Progenitor cell of endocrine pancreas (in vitro differentiated cells): ENCODE measurements at regions not wholly inside any gene's neighbourhood (a gene's known extent, or its start where the extent isn't known, plus 50 kb on each side); places are given as distances from the start of the nearest gene placed in this dataset.

Source experiments
- DNase-seq: peaks from one replicate; pipeline ENCODE4 v3.0.0; 2021; ENCODE audit warnings: low spot score; ENCODE audit not compliant: unreplicated experiment
- H3K27ac Mint-ChIP-seq: 2 replicates; pipeline ENCODE4 v1.8.0; 2021; ENCODE audit warnings: mild to moderate bottlenecking, moderate library complexity, mixed read lengths
- H3K27me3 Mint-ChIP-seq: 2 replicates; pipeline ENCODE4 v1.8.0; 2021; ENCODE audit warnings: mixed read lengths
- H3K36me3 Mint-ChIP-seq: 2 replicates; pipeline ENCODE4 v1.8.0; 2022; ENCODE audit warnings: mixed read lengths; ENCODE audit not compliant: insufficient read depth
- H3K4me1 Mint-ChIP-seq: 2 replicates; pipeline ENCODE4 v1.8.0; 2021; ENCODE audit warnings: low read depth, mixed read lengths
- H3K4me3 Mint-ChIP-seq: 2 replicates; pipeline ENCODE4 v1.8.0; 2021; ENCODE audit warnings: low read depth, mild to moderate bottlenecking, moderate library complexity, mixed read lengths
- H3K9me3 Mint-ChIP-seq: 2 replicates; pipeline ENCODE4 v1.8.0; 2021; ENCODE audit warnings: low read depth, mixed read lengths
- TF ChIP-seq, protein P1 (sequence below): fragments of 200-600 bp; sonication (generic); IDR thresholded peaks from one replicate; pipeline ENCODE4 v1.5.0; 2021; ENCODE audit warnings: antibody characterized with exemption, mild to moderate bottlenecking; ENCODE audit not compliant: unreplicated experiment

DNA sequence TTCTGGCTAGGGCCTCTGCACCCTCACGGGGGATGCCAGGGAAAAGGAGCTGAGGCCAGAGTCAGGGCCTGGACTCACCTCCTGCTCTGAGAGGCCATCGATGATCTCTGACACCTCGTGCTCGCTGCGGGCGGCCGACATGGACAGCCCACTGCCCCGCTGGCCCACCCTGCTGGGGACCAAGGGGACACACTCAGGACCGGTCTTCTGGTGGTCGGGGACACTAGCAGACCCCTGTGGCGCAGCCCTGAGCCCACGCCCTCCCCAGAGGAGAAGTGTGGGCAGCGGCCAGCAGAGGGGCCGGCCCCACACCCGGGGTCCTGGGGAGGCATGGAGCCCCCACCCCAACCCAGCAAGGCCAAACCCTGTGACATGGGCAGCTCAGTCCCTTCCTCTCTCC lies 134.6 kb downstream of the RFLNA start:
- Mint-ChIP-seq H3K4me3 (no peak overlapping the region), H3K4me1 (no peaks in the 10 kb centered on the region), H3K36me3 (peaks cover 2% of the 10 kb centered on the region), H3K27me3 (no peaks in the 10 kb centered on the region), H3K27ac (no peak overlapping the region), H3K9me3 (no peaks in the 10 kb centered on the region)
- TF ChIP-seq, protein P1, sequence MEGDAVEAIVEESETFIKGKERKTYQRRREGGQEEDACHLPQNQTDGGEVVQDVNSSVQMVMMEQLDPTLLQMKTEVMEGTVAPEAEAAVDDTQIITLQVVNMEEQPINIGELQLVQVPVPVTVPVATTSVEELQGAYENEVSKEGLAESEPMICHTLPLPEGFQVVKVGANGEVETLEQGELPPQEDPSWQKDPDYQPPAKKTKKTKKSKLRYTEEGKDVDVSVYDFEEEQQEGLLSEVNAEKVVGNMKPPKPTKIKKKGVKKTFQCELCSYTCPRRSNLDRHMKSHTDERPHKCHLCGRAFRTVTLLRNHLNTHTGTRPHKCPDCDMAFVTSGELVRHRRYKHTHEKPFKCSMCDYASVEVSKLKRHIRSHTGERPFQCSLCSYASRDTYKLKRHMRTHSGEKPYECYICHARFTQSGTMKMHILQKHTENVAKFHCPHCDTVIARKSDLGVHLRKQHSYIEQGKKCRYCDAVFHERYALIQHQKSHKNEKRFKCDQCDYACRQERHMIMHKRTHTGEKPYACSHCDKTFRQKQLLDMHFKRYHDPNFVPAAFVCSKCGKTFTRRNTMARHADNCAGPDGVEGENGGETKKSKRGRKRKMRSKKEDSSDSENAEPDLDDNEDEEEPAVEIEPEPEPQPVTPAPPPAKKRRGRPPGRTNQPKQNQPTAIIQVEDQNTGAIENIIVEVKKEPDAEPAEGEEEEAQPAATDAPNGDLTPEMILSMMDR, result no peak
- no peak for DNase-seq

DNA sequence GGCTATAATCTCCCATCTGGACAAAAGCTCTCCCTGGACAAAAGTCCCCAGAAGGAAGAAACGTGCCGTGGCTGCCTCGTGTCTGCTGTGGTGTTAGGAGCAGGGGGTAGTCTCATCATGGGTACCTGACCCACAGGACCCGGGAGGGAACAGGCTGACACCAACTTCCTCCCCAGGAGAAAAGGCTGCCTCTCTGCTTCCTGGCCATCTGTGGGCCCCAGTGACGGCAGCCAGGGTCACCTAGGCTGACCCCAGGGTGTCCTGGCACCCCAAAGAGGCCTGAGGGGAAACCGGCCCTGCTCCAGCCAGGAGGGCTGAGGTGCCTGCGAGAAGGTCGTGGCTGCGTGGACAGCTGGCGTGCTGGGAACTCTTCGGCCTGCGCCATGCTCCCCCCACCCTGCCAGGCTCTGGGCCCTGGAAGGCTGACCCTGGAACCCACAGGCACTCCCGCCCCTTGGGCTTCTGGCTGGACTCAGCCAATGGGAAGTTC lies 133.9 kb downstream of the RFLNA start:
- H3K36me3 Mint-ChIP-seq, result peaks cover 3% of the 10 kb centered on the region
- TF ChIP-seq, protein P1, result no peak
- no peaks in the 10 kb centered on the region for H3K9me3 Mint-ChIP-seq
- no peaks in the 10 kb centered on the region for H3K27me3 Mint-ChIP-seq
- no peak overlapping the region for H3K4me3 Mint-ChIP-seq
- no peaks in the 10 kb centered on the region for H3K4me1 Mint-ChIP-seq
- peak overlapping the region; percentile 79 for H3K27ac Mint-ChIP-seq
- no peak for DNase-seq

DNA sequence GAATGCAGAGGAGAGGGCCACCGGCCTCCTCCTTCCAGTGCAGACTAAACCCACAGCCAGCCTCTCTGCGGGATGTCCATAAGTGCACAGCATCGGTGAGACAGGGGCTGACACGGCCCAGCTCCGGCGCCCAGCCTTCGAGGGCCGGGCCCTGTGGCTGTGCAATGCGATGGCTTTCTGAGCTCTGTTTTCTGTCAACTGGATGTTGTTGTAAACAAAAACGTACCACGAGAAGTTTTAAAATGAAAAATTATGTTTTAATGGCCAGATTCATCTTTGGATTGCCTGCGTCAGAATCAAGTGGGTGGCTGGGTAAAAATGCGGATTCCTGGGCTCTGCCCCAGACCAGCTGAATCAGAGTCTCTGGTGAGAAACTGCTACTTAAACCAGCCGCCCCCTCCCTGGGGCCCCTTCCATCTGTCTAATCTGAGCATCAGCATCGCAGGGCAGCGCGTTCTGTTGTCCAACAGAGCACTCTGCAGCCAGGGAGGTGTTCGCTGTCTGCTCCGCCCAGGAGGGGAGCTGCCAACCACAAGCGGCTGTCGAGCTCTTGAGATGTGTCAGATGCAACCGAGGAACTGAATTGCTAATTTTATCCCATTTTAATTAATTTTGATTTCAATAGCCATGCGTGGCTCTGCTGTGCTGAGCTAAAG lies 133.4 kb downstream of the RFLNA start:
- H3K36me3 Mint-ChIP-seq, result peaks cover 5% of the 10 kb centered on the region
- H3K27me3 Mint-ChIP-seq, result no peaks in the 10 kb centered on the region
- no peaks in the 10 kb centered on the region for H3K9me3 Mint-ChIP-seq
- TF ChIP-seq, protein P1, result no peak
- no peak overlapping the region for H3K4me3 Mint-ChIP-seq
- no peak for DNase-seq
- H3K27ac Mint-ChIP-seq, result peak overlapping the region; percentile 79
- H3K4me1 Mint-ChIP-seq, result no peaks in the 10 kb centered on the region

DNA sequence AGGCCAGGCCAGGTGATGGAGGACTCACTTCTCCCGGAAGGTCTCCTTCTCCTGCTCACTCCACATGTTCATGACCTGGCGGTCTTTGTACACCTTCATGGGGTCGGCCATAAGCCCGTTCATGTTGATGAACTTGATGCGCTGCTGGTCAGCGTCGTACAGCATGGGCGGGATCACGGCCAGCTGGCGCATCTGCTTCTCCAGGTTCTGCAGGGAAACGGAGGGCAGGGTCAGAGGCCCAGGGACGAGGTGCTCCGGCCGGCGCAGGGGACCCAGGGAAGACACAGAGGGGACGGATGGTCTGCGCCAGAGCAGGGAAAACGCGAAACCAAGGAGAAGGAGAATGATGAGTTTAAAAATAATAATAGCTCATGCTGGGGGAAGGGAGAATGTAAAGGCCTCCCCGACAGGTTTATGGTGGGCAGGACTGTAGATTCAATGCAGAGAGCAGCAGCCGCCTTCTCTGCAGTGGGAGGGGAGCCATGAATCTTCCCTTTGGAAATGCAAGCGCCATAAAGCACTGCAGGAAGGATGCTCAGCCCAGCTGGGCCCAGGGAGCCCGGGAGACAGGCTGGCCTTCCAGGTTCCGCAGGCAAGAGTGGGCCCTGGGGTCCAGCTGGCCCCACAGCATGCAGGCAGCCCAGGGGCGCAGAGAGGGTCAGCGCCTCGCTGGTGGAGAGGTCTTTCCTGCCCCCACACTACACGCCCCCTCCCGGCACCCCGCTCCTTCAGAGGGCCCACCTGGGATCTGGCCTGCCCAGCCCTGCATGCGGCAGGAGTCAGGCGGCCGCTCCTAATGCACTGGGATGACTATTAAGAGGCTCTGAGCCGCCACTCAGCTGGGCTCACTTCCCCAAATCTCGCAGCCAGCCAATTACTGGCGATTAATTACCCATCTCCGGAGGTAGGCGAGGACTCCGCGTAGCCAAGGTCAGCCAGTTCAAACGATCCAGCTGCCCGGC lies 132.0 kb downstream of the RFLNA start:
- H3K36me3 Mint-ChIP-seq, result peaks cover 5% of the 10 kb centered on the region
- no peak overlapping the region for H3K4me3 Mint-ChIP-seq
- no peaks in the 10 kb centered on the region for H3K27me3 Mint-ChIP-seq
- peak overlapping the region; percentile 41 for H3K27ac Mint-ChIP-seq
- no peaks in the 10 kb centered on the region for H3K9me3 Mint-ChIP-seq
- TF ChIP-seq, protein P1, result no peak
- no peaks in the 10 kb centered on the region for H3K4me1 Mint-ChIP-seq
- DNase-seq, result no peak

DNA sequence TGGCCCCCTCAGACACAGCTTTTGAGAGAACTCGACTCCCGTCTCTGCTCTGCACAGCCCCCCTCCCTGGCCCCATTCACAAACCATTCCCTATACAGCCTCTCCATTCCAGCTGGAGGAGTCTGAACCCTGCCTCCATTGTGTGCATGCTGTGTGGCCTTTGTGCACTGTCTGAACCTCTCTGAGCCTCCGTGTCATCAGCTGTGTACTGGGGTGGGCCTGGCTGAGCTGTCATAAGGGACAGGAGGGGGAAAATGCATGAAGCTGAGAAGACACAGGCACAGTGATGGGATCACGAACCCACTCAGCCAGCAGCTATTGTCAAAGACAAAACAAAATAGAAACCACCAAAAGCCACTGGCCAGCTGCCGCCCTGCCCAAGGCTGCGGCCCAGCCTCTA lies 130.8 kb downstream of the RFLNA start:
- Mint-ChIP-seq H3K9me3 (no peaks in the 10 kb centered on the region), H3K27me3 (no peaks in the 10 kb centered on the region), H3K36me3 (peaks cover 10% of the 10 kb centered on the region), H3K4me1 (no peaks in the 10 kb centered on the region), H3K27ac (no peak overlapping the region), H3K4me3 (no peak overlapping the region)
- TF ChIP-seq, protein P1, result no peak
- no peak for DNase-seq
